ENCODE measurements at regions not wholly inside any gene's neighbourhood (a gene's known extent, or its start where the extent isn't known, plus 50 kb on each side); places are given as distances from the start of the nearest gene placed in this dataset.
"Not testable (repeated sequence)": the region's sequence is repeated elsewhere in the genome, so short reads cannot be mapped to it uniquely, and the experiment has no call there.

- DNase-seq = no peak
Measured at GRCh38 chr1:81187635-81188034, 613.1 kb upstream of the ADGRL2 start.

GRCh38 chr1:81186261-81186660 lies 614.5 kb upstream of the ADGRL2 start:
- no peak for DNase-seq

GRCh38 chr1:81183553-81183952 lies 617.2 kb upstream of the ADGRL2 start:
- no peak for DNase-seq

GRCh38 chr1:81183051-81183450 lies 617.7 kb upstream of the ADGRL2 start:
- DNase-seq = no peak

GRCh38 chr1:81179242-81179641 lies 621.5 kb upstream of the ADGRL2 start:
- DNase-seq = no peak

GRCh38 chr1:81178431-81179093 lies 622.2 kb upstream of the ADGRL2 start:
- not testable (repeated sequence) for DNase-seq

GRCh38 chr1:81174811-81175476 lies 625.8 kb upstream of the ADGRL2 start:
- no peak for DNase-seq

- DNase-seq = no peak
Measured at GRCh38 chr1:81174052-81174451, 626.7 kb upstream of the ADGRL2 start.

GRCh38 chr1:81172483-81172882 lies 628.3 kb upstream of the ADGRL2 start:
- DNase-seq = no peak

- no peak for DNase-seq
Measured at GRCh38 chr1:81170721-81171120, 630.0 kb upstream of the ADGRL2 start.

GRCh38 chr1:81165963-81166362 lies 634.8 kb upstream of the ADGRL2 start:
- DNase-seq = no peak

- no peak for DNase-seq
Measured at GRCh38 chr1:81160696-81161095, 640.0 kb upstream of the ADGRL2 start.

GRCh38 chr1:81158592-81158991 lies 642.1 kb upstream of the ADGRL2 start:
- DNase-seq = no peak

GRCh38 chr1:81157686-81158085 lies 643.0 kb upstream of the ADGRL2 start:
- no peak for DNase-seq

GRCh38 chr1:81156887-81157286 lies 643.8 kb upstream of the ADGRL2 start:
- DNase-seq = no peak

GRCh38 chr1:81155131-81155530 lies 645.6 kb upstream of the ADGRL2 start:
- no peak for DNase-seq

GRCh38 chr1:81151206-81151605 lies 649.5 kb upstream of the ADGRL2 start:
- no peak for DNase-seq

GRCh38 chr1:81149649-81150325 lies 650.9 kb upstream of the ADGRL2 start:
- DNase-seq = no peak

GRCh38 chr1:81144240-81144825 lies 656.4 kb upstream of the ADGRL2 start:
- no peak for DNase-seq

- no peak for DNase-seq
Measured at GRCh38 chr1:81142099-81142826, 658.5 kb upstream of the ADGRL2 start.

- no peak for DNase-seq
Measured at GRCh38 chr1:81135524-81135923, 665.2 kb upstream of the ADGRL2 start.

GRCh38 chr1:81129776-81130175 lies 671.0 kb upstream of the ADGRL2 start:
- no peak for DNase-seq

GRCh38 chr1:81129366-81129765 lies 671.4 kb upstream of the ADGRL2 start:
- DNase-seq = no peak

Measured in suppressor macrophage treated with lipopolysaccharide for 4 hours (primary cell).